GM19468 (cell line): ENCODE measurements at regions not wholly inside any gene's neighbourhood (a gene's known extent, or its start where the extent isn't known, plus 50 kb on each side); places are given as distances from the start of the nearest gene placed in this dataset.
"Not testable (repeated sequence)": the region's sequence is repeated elsewhere in the genome, so short reads cannot be mapped to it uniquely, and the experiment has no call there.

Experiments
- ATAC-seq: cut with Tn5 transposase; IDR thresholded peaks from one replicate; pipeline ENCODE4 v1.9.1; 2021; ENCODE audit warnings: mild to moderate bottlenecking, moderate library complexity, moderate number of reproducible peaks; ENCODE audit not compliant: unreplicated experiment; ENCODE audit errors: extremely low read depth

DNA sequence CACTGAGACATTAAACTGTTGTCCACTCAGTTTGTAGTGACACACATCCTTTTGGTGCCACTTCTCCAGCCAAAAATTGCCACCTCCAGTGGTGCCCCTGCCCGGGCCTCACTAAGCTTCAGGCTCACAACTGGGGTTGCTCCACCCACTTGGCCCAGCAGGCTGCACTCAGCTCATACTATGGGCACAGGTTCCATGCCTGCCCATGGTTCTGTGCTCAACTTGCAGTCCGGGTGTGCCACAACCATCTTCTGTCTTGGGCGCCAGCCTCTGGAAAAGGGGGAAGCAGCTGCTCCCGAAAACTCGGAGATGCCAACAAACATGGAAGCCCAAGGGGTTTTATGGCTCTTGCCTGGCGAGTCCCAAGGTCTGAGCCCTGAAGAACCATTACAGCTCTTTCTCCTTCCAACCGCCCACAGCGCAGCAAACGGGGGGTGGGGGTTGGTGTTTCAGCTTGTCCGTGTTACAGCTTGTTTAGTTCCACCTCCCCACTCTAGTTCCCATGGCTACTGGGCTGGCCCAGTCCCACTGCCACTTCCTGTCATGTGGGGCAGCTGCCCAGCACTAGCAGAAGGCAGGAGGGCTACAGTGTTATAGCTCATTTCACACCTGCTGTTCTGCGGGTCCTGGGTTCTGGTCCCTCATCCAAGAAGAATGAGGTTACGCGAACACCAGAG, 998.3 kb downstream of the SLC16A7 start:
- no peak for ATAC-seq

DNA sequence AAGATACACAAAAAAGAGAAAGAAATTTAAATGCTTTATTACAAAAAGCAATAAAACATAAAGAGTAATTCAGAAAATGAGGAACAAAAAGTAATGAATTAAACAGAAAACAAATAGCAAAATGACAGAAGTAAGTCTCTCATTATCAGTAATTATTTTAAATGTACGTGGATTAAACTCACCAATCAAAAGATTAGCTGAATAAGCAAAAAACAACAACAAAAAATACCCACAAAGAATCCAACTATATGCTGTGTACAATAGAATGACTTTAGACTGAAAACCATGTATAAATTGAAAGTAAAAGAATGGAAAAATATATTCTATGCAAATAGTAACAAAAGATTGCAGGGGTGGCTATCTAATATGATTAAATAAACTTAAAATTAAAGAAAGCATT, 1006.8 kb downstream of the SLC16A7 start:
- no peak for ATAC-seq

DNA sequence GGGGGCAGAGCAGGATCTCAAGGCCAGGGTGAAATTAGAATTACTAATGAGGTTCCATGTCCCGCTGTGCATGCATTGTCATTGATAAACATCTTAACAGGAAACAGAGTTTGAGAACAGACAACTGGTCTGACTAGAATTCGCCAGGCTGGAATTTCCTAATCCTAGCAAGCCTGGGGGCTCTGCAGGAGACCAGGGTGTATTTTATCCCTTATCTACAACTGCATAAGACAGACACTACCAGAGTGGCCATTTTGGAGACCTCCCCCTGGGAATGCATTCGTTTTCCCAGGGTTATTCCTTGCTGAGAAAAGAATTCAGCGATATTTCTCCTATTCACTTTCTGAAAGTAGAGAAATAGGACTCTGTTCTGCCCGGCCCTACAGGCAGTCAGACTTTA, 1007.6 kb downstream of the SLC16A7 start:
- not testable (repeated sequence) for ATAC-seq

DNA sequence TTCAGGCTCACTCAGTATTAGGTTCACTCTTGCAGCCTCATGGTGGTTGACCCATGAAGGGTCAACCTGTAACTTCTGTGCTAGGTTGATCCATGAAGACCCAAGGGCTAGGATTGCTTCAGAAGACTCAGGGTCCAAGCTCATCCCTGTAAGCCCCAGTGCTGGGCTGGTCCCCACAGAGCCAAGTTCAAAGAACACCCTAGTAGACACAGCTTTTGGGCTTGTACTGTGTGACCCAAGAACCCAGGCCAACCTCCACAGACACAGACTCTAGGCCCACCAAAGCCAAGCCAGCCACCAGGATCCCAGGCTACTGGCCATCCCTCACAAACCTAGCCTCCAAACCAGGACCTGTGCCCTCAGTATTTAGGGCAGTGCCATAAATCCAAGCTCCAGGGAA, 1020.6 kb downstream of the SLC16A7 start:
- no peak for ATAC-seq

DNA sequence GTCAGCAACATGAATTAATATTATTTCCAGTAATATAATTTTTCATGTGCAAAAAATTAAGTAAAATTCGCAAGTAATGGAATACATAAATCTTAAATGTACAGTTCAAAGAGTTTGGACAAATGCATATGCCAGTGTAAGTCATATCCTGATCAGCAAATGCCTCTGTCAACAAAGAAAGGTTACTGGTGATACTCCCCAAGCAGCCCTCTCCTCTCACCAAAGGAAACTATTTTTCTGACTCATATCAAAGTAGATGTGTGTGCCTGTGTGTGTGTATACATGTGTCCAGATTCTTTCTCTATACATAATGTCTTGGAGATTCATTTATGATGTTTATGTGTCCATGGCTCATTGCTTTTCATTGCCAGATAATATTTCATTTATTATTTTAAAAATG, 1035.0 kb downstream of the SLC16A7 start:
- ATAC-seq, result no peak

DNA sequence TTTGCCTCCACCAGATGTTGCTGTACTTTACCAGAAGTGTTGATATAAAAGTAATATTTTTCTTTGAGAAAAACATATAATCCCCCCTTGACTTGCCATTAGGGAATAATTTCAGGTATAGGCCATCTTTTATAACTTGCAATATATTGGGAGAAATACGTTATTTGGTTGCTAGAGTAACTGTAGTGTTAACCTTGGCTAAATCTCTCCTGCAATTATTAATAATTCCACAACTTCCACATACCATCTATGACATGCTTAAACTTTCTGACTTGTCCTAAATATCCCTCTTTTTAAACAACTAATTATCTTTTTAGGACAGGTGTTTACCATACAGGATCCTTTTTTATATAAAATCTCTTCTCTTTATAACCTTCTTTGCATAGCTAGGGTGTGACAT, 1048.2 kb downstream of the SLC16A7 start:
- no peak for ATAC-seq

DNA sequence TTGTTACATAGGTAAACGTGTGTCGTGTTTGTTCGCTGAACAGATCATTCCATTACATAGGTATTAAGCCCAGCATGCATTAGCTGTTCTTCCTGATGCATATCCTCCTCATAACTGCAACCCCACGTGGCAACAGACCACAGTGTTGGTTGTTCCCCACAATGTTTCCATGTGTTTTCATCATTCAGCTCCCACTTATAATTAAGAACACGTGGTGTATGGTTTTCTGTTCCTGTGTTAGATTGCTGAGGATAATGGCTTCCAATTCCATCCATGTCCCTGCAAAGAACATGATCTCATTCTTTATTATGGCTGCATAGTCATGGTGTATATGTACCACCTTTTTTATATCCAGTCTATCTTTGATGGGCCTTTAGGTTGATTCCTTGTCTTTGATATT, 1071.1 kb downstream of the SLC16A7 start:
- no peak for ATAC-seq

DNA sequence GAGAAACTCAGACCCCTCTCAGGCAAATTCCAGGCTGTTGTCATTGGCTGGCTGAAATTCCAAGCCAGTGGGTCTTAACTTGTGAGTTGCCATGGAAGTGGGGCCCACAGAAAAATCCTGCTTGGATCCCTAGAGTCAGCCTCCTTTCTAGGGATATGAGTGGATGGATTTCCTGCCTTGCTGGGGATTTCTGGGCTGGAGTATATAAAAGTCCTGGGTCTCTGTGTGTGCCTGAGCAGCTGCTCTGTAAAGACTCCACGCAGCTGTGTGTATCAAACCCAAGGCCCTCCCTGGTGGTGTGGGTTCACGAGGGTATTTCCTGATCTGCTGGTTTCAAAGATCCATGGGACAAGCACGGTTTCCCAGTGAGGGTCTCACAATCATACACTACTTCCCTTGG, 1077.1 kb downstream of the SLC16A7 start:
- no peak for ATAC-seq

DNA sequence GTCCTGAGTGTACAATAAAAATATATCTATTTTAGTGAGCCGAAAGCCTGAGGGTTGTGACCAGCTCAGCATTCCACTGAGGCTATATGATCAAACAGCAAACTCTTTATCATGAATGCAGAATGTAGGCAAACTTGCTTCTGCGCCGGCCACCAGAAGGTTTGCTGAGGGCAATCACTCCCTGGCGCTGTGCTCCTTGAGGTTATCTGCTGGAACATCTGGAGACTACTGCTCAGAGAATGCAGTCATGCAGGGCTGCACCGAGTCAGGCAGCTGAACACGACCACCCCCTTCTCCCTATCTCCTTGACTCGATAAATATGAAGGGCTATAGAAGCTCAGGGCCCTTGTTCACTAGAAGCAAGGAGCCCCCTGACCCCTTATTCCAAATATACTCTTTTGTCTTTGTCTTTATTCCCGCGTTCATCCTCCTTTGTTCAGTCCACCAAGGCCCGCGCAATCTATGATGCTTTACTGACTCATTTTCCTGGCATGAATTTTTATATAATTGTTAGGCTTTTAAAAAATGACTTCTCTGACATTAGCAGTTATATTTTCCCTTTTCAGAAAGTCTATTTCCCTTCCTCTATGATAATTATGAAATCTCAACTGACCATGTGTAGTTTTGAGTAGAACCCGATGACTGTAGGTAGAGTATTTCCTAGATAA, 1089.3 kb downstream of the SLC16A7 start:
- ATAC-seq, result no peak

DNA sequence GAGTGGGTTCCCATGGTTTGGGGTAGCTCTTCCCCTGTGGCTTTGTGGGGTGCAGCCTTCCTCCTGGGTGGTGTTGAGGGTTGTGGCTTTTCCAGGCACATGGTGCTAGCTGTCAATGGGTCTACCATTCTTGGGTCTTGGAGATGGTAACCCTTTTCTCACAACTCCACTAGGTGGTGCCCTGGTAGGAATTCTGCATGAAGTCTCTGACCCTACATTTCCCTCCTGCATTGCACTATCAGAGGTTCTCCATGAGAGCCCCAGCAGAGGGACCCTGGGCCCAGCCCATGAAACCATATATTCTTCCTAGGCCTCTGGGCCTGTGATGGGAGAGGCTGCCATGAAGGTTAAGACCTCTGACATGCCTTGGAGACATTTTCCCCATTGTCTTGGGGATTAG, 1093.3 kb downstream of the SLC16A7 start:
- ATAC-seq, result no peak

DNA sequence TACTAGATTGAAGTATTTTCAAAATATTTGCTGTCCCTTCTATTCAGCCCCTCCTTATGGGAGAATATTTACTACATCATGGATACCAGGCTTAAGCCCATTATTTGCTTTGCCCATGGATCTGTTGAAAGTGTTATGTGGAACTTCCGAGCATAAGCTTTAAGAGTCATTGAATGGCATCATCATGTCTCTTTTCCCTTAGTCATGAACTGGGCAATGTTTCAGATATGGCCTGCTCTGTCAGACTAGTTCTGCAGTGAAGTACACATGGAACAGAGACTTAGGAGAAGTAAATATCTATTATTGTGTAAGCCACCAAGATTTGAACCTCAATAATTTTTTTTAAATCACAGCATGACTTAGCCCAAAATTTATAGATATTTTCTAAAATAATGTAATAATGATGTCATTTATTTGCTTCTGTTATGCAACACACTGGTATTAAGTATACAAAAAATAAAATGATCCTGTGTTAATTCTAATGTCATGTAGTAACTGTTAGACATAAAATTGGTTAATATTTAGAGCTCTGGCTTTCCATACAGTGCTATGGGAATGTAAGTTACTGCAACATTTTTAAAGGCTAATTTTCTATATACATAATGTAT, 1097.3 kb downstream of the SLC16A7 start:
- ATAC-seq, result no peak

DNA sequence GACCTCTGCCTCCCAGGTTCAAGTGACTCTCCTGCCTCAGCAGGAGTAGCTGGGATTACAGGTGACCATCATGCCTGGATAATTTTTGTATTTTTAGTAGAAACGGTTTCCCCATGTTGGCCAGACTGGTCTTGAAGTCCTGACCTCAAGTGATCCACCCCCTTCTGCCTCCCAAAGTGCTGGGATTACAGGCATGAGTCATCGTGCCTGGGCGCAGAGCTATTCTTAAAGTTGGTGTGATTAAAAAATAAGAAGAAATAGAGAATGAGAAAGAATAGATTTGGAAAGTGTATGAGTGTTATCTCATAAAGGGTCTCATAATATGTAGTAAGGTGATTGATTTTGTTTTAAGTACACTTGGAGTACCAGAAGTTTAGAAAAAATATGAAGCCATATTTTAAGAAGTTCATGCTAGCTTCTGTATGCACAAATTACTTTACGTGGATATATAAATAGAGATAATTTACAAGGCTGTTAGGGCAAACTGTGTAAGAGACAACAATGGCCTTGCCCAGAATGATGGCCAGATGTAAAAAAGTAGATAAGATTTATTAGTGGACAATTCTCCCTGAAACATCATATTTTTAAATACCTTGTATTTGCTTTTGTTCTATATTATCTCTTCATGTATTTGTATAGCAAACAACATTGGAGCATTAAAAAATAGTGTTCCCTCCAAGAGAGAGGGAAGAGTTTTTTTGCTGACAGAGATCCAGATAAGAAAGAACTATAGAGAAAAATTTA, 1108.5 kb downstream of the SLC16A7 start:
- ATAC-seq, result no peak

DNA sequence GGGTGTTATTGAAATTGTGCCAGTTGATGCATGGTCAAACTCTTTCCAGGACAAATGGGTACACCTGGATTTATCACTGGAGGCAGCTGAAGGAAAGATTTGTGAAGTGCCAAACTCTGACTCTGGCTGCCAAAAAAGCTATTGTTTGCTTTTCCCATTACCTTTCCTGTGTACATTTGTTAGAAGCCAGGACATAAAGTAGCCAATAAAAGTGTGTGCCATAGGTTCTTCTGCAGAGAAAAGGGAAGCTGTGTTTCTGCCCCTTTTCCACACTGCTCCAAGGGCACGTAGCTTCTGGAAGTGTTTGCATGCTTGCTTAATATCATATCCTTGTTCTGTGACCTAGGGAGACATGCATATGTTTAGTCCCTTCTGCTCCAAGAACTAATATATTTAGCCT, 1114.4 kb downstream of the SLC16A7 start:
- no peak for ATAC-seq

DNA sequence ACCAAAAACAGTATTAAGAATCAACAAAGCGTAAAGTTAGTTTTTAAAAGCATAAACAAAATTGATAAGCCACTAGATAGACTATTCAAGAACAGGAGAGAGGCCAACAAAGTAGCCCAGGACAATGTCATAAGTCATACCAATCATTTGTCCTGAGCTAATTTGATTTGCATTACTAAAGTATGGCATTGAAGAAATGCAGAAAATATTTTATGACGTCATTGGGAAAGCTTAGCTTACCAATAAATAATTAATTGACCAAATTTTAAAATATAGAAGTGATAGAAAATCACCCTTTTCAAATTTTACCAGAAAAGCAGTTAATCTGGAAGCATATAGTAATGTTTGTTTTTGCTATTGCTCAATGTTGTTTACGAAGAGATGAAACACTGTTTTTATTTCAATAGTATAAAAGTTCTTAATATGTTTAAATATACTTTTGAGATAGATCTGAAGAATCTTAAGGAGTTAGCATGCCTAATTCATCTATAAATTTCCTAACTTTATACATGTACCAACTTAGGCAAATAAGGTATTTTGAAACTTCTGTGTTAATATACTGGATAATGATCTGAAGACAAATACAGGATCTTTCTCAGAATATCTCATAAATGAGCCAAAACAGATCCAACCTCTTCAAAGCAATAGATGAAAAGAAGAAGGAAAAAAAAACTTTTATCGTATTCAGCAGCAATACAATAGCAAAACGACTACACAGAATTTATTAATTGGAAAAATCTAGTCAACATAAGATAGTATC, 1118.5 kb downstream of the SLC16A7 start:
- ATAC-seq, result no peak

DNA sequence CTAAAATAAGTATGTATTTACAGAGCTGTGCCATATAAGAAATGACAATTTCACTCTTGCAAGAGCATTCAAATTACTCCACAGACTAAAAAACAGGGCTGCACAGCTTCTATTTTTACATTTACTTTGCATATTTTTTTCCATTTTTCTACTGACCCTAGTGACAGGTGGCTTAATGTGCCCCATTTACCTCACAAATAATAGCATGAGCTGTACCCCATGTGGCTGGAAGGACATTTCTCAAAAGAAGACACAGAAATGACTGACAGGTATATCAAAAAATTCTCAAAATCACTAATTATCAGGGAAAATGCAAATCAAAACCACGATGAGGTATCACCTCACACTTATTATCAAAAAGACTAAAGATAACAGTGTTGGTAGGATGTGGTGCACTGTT, 1128.6 kb downstream of the SLC16A7 start:
- ATAC-seq, result no peak

DNA sequence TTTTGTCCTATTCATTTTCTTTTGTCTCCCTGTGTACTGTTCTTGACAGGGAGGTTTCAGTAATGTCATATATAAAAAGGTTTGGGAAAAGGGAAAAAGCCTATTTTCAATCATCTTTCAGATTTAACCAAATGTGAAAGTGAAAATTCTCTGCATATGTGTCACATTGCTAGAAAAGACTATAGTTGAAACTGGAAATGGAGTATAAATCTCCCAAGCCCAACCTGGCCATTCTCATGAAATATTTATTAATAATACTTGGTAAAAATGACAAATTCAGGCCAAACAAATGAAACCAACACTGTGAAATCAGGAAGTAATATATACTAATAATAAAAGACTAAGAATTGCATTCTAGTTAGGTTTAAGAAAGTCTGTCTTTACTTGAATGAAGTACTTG, 1129.2 kb downstream of the SLC16A7 start:
- ATAC-seq, result no peak

DNA sequence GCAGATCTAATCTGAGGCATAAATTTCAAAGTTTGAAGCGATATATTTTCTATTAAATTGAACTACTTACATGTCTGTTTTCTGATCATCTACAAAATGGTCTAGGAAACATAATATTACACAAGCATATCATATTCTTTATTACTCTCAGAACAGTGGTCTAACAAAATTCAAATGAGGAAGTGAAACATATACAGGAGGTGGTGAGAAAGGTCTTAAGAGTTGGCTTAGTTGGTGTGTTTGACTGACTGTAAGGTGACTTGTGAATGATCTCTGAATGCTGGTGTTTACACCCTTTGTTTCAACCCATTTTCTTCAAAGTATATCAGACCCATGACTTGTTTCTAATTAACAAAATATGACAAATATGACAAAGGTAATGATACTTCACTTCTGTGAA, 1156.8 kb downstream of the SLC16A7 start:
- ATAC-seq, result no peak

DNA sequence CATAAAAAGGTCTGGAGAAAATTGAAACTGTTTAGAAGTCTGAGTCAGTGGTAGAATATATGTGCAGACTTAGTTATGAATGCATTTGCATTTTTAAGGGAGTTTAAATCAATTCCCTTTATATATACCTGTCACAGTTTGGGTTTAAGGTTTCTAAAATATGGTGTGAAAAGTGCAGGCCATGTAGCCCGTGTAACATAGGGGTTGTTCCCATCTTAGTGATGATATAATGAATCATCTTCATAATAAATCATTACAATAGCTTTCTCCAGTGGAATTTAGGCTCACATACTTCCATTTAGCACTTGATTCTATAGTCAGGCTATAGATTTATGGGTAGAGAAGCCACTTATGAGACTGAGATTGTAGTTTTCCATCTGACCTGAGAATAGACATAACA, 1162.4 kb downstream of the SLC16A7 start:
- ATAC-seq, result no peak

DNA sequence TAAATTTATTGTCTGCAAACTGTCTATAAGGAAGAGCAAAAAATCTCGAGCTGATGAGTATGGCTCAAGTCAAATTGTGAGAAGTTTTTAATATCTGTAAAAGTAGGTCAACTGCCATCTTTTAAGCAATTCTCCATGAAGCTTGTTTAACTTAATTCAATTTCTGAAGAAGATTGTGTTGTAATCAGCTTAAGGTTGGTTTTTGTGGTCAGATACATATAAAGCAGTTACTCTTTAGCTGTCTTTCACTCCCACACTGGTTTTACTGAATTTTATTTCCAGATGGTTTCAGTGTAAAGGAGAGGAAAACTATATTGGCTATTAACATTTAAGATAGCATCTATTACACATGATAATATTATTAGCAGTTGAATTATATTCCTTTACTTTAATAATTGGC, 1165.1 kb downstream of the SLC16A7 start:
- no peak for ATAC-seq

DNA sequence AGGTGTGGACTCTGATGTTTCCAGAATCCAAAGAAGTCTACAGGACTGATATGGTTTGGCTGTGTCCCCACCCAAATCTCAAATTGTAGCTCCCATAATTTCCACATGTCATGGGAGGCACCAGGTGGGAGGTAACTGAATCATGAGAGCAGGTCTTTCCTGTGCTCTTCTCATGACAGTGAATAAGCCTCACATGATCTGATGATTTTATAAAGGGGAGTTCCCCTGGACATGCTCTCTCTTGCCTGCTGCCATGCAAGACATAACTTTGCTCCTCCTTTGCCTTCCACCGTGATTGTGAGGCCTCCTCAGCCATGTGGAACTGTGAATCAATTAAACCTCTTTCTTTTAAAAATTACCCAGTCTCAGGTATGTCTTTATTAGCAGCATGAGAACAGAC, 1205.3 kb downstream of the SLC16A7 start:
- ATAC-seq, result not testable (repeated sequence)
